Colonic mucosa (tissue), 4 donors: ENCODE measurements at regions not wholly inside any gene's neighbourhood (a gene's known extent, or its start where the extent isn't known, plus 50 kb on each side); places are given as distances from the start of the nearest gene placed in this dataset.
A peak's percentile ranks its signal among the peaks of the same experiment; 100 is the strongest.

Experiments
- DNase-seq: peaks from one replicate; pipeline ENCODE4 v3.0.0-alpha.2; 2020
- H3K27ac ChIP-seq: fragments of 200-600 bp; one replicate; pipeline ENCODE4 v1.8.0; 2021
- H3K27me3 ChIP-seq: fragments of 200-600 bp; one replicate; pipeline ENCODE4 v1.8.0; 2021
- H3K36me3 ChIP-seq: fragments of 200-600 bp; one replicate; pipeline ENCODE4 v1.8.0; 2021
- H3K4me1 ChIP-seq: fragments of 200-600 bp; one replicate; pipeline ENCODE4 v1.8.0; 2021; ENCODE audit warnings: mild to moderate bottlenecking
- H3K4me3 ChIP-seq: fragments of 200-600 bp; one replicate; pipeline ENCODE4 v1.8.0; 2021
- H3K9ac ChIP-seq, 2 donors: one replicate each; pipeline ENCODE4 v1.7.0; 2013; ENCODE audit warnings: control low read depth in 2 of 2, low read depth in 2 of 2, low read length in 2 of 2
- H3K9me3 ChIP-seq: fragments of 200-600 bp; one replicate; pipeline ENCODE4 v1.8.0; 2021
- CTCF ChIP-seq: fragments of 200-600 bp; IDR thresholded peaks from one replicate; pipeline ENCODE4 v1.8.0; 2022; ENCODE audit warnings: antibody characterized with exemption, mild to moderate bottlenecking
- intact Hi-C: fragments of 100-400 bp; cut with DNase I; formaldehyde crosslinking; loops from one replicate; pipeline ENCODE4 v1.14.1; 2022
- donor health status: healthy.
- donor health status: DM: no; HTN: no; CAD: no.
- donor health status: DM: no; HTN: no; CAD: no.

GRCh38 chr12:126069549-126070165, 1004.4 kb downstream of the AACS start:
- DNase-seq, result peak; percentile 57
- H3K4me1 ChIP-seq, result no peaks in the 10 kb centered on the region
- no peak overlapping the region for H3K27ac ChIP-seq
- intact Hi-C loops, result loop anchor here (5.0 kb wide), 1 partner anchor 803 kb away; no protein-coding TSS in a partner anchor
- H3K9ac ChIP-seq, result no peak overlapping the region
- TF ChIP-seq CTCF, result peak; percentile 58
- no peaks in the 10 kb centered on the region for H3K36me3 ChIP-seq
- no peaks in the 10 kb centered on the region for H3K27me3 ChIP-seq
- no peak overlapping the region for H3K4me3 ChIP-seq
- no peaks in the 10 kb centered on the region for H3K9me3 ChIP-seq

GRCh38 chr12:126076515-126076914, 1011.3 kb downstream of the AACS start:
- Histone ChIP-seq H3K4me3 (no peak overlapping the region), H3K9ac (no peak overlapping the region), H3K4me1 (no peaks in the 10 kb centered on the region), H3K27me3 (no peaks in the 10 kb centered on the region), H3K9me3 (no peaks in the 10 kb centered on the region), H3K36me3 (no peaks in the 10 kb centered on the region), H3K27ac (no peak overlapping the region)
- intact Hi-C loops, result no loop called here
- TF ChIP-seq CTCF, result no peak
- DNase-seq, result no peak

GRCh38 chr12:126083926-126084325, 1018.7 kb downstream of the AACS start:
- no peak overlapping the region for H3K27ac ChIP-seq
- H3K4me3 ChIP-seq, result no peak overlapping the region
- H3K9ac ChIP-seq, result no peak overlapping the region
- H3K4me1 ChIP-seq, result no peaks in the 10 kb centered on the region
- H3K27me3 ChIP-seq, result no peaks in the 10 kb centered on the region
- intact Hi-C loops, result no loop called here
- DNase-seq, result no peak
- no peaks in the 10 kb centered on the region for H3K9me3 ChIP-seq
- H3K36me3 ChIP-seq, result no peaks in the 10 kb centered on the region
- TF ChIP-seq CTCF, result no peak

- Histone ChIP-seq H3K27me3 (no peaks in the 10 kb centered on the region), H3K4me3 (no peak overlapping the region), H3K9ac (no peak overlapping the region), H3K27ac (no peak overlapping the region), H3K4me1 (no peaks in the 10 kb centered on the region), H3K36me3 (no peaks in the 10 kb centered on the region), H3K9me3 (no peaks in the 10 kb centered on the region)
- DNase-seq, result no peak
- TF ChIP-seq CTCF, result no peak
- intact Hi-C loops, result no loop called here
Measured at GRCh38 chr12:126084480-126084879, 1019.2 kb downstream of the AACS start.

- H3K36me3 ChIP-seq, result no peaks in the 10 kb centered on the region
- intact Hi-C loops, result no loop called here
- no peaks in the 10 kb centered on the region for H3K9me3 ChIP-seq
Measured at GRCh38 chr12:126086242-126086641, 1021.0 kb downstream of the AACS start.

More at GRCh38 chr12:126086242-126086641, 1021.0 kb downstream of the AACS start:
- TF ChIP-seq CTCF, result no peak
- Histone ChIP-seq H3K27me3 (no peaks in the 10 kb centered on the region), H3K27ac (no peak overlapping the region), H3K9ac (no peak overlapping the region), H3K4me3 (no peak overlapping the region), H3K4me1 (no peaks in the 10 kb centered on the region)
- no peak for DNase-seq
